Posterior cingulate gyrus (tissue), 11 donors: ENCODE measurements at regions not wholly inside any gene's neighbourhood (a gene's known extent, or its start where the extent isn't known, plus 50 kb on each side); places are given as distances from the start of the nearest gene placed in this dataset.
A peak's percentile ranks its signal among the peaks of the same experiment; 100 is the strongest.

Source experiments
- DNase-seq, 10 donors: peaks; one replicate each; pipeline versions ENCODE4 v3.0.0 to v3.0.0-alpha.2; 2020 to 2021; ENCODE audit warnings: mixed read lengths in 3 of 10
- intact Hi-C: fragments of 100-400 bp; cut with DNase I; formaldehyde crosslinking; loops from one replicate; pipeline ENCODE4 v1.15.1; 2023

- DNase-seq = no peak
- intact Hi-C loops = no loop called here
These were observed 52.4 kb upstream of the FICD start for GRCh38 chr12:108462686-108463085.

- intact Hi-C loops = no loop called here
- no peak for DNase-seq
These were observed 53.9 kb upstream of the FICD start for GRCh38 chr12:108461058-108461660.

- peak in 4 of 10 donors; percentile 13 to 83 (median 52) for DNase-seq
- intact Hi-C loops = no loop called here
These were observed 55.9 kb upstream of the FICD start for GRCh38 chr12:108459149-108459548.

- intact Hi-C loops = no loop called here
- DNase-seq = no peak
These were observed 57.2 kb upstream of the FICD start for GRCh38 chr12:108457734-108458361.

- intact Hi-C loops = no loop called here
- DNase-seq = peak in 1 of 10 donors; percentile 14
These were observed 57.9 kb upstream of the FICD start for GRCh38 chr12:108457006-108457733.

- DNase-seq = no peak
- intact Hi-C loops = no loop called here
These were observed 59.4 kb upstream of the FICD start for GRCh38 chr12:108455706-108456105.

GRCh38 chr12:108454539-108455139 lies 60.4 kb upstream of the FICD start:
- intact Hi-C loops = no loop called here
- no peak for DNase-seq

- intact Hi-C loops = no loop called here
These were observed 65.6 kb upstream of the FICD start for GRCh38 chr12:108449478-108449877.

GRCh38 chr12:108448246-108448645 lies 66.8 kb upstream of the FICD start:
- intact Hi-C loops = no loop called here
- DNase-seq = no peak

More at GRCh38 chr12:108449478-108449877, 65.6 kb upstream of the FICD start:
- no peak for DNase-seq

GRCh38 chr12:108447168-108447832 lies 67.8 kb upstream of the FICD start:
- DNase-seq = no peak
- intact Hi-C loops = no loop called here

- intact Hi-C loops = no loop called here
- DNase-seq = peak in 1 of 10 donors; percentile 28
These were observed 68.3 kb upstream of the FICD start for GRCh38 chr12:108446766-108447165.

- intact Hi-C loops = no loop called here
- DNase-seq = no peak
These were observed 72.2 kb upstream of the FICD start for GRCh38 chr12:108442910-108443309.

- intact Hi-C loops = no loop called here
- no peak for DNase-seq
These were observed 73.0 kb upstream of the FICD start for GRCh38 chr12:108442067-108442466.

GRCh38 chr12:108441549-108441948 lies 73.5 kb upstream of the FICD start:
- intact Hi-C loops = no loop called here
- DNase-seq = no peak

- no peak for DNase-seq
- intact Hi-C loops = no loop called here
These were observed 74.3 kb upstream of the FICD start for GRCh38 chr12:108440736-108441135.

- DNase-seq = no peak
- intact Hi-C loops = no loop called here
These were observed 76.4 kb upstream of the FICD start for GRCh38 chr12:108438667-108439066.

GRCh38 chr12:108432423-108433121 lies 82.5 kb upstream of the FICD start:
- no peak for DNase-seq

GRCh38 chr12:108430926-108431325 lies 84.2 kb upstream of the FICD start:
- intact Hi-C loops = no loop called here
- DNase-seq = no peak

More at GRCh38 chr12:108432423-108433121, 82.5 kb upstream of the FICD start:
- intact Hi-C loops = no loop called here

GRCh38 chr12:108430245-108430644 lies 84.8 kb upstream of the FICD start:
- DNase-seq = no peak
- intact Hi-C loops = no loop called here

- no peak for DNase-seq
- intact Hi-C loops = no loop called here
These were observed 86.2 kb upstream of the CMKLR1 start for GRCh38 chr12:108425238-108425795.
